GM19193 (cell line): ENCODE measurements at regions not wholly inside any gene's neighbourhood (a gene's known extent, or its start where the extent isn't known, plus 50 kb on each side); places are given as distances from the start of the nearest gene placed in this dataset.

Experiments used
- POLR2A ChIP-seq: IDR thresholded peaks from 4 replicates; pipeline ENCODE4 v1.6.1; 2011; ENCODE audit not compliant: insufficient read depth, insufficient read length; ENCODE audit errors: extremely low read depth

DNA sequence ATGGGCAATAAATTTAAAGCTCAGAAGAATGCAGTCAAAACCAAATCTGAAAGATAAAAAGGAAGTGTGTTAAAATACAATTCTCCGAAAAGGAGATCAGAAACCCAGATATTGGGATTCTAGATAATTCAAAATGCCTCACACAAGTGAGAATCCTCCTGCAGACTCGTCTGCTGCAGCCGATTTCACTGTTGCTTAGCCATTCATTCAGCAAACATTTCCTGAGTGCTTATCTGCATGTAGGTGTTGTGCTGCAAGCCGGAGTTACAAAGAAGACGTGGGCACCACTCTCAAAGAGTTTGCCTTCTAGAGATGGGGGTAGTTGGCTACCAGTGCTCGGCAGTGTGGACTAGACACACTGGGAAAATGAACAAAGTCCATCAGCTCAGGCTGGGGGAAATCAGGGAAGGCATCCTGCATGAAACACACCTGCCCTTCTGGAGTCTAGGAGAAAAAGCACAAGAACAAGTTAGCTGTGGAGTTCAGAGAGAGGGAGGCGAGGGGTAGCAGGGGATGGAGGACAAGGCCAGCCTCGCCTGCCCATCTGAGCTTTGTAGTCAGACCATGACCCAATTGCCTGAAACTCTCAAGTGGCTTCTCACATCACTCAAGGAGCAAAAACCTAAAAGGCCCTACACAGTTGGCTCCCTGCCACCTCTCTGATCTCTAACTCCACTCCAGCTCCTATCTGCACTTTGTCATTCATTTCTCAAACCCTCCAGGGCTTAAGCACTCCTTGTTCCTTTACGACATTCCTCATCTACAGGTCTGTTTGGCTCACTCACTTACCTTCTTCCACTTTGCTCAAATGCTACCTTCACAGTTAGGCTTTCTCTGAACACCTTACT lies 310.0 kb upstream of the DDHD1 start:
- no peak for TF ChIP-seq POLR2A

DNA sequence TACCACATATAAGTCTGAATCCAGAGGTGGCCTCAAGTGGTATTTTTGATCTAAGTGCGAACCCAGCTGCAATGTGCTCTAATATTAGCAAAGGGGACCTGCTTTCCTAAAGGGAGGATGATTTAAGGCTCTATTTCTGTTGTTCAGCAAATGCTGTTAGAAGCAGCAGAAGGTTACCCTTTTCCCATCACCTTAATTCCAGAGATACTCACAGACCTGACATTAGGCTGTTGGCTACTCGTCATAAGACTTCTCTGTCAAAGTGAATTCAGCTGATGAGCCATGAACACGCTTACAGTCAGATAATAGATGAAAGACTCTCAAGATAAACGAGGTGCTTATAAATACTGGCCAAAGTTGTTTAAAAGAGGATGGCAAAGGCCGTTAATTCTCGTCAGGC lies 308.7 kb upstream of the DDHD1 start:
- TF ChIP-seq POLR2A = no peak

DNA sequence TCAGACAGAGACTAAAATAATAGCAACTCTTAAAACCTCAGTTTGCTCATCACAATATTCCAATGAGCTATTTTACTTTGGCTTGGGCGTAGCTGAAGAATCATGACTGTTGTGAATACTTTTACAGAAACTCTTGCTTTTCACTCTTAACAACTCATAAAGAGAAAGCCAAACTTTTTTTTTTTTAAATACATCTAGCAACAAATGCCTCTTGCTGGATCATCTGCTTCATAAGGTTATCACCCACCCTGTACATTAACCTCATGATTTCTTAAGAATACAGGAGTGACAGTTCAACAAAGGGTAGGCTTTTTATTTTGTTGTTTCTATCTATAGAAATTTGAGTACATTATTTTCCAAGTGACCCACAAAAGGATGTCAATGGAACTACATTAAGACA lies 307.4 kb upstream of the DDHD1 start:
- TF ChIP-seq POLR2A = no peak

DNA sequence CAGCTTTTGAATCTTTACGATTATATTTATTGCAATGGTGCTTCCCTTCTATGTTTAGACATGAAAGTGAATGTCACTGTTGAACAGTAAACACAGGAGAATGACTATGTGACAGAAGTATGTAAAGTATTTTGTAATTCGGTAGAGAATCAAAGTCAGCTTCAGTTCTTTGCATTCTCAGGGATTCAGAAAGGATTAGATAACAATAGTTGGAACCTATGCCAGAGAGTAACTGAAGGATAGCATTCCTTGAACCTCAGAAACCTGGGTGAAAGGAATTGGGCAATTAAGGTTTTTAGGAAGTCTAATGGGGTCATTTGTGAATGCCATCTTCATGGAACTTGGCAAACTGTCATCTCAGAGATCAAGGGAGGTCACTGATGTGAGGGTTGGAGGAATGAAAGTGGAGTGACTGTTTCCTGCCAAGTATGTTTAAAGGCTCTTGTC lies 305.3 kb upstream of the DDHD1 start:
- TF ChIP-seq POLR2A = no peak

DNA sequence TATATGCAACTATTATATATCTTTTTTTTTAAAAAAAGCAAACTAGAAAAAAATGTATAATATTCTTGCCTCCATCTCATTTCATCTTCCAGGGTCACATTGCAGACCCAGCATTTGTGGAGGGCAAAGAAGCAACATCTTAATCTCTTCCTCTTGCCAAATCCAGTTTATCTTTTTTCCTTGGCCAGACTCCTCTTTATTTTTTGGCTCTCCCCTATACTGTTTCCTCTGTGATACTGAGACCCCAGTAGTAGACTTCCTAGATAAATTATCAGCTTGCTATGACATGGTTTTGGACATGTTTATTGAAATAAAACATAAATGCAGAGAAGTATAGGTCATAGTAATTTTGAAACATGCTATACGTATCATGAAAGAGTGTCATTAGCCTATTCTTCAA lies 303.8 kb upstream of the DDHD1 start:
- TF ChIP-seq POLR2A = no peak

DNA sequence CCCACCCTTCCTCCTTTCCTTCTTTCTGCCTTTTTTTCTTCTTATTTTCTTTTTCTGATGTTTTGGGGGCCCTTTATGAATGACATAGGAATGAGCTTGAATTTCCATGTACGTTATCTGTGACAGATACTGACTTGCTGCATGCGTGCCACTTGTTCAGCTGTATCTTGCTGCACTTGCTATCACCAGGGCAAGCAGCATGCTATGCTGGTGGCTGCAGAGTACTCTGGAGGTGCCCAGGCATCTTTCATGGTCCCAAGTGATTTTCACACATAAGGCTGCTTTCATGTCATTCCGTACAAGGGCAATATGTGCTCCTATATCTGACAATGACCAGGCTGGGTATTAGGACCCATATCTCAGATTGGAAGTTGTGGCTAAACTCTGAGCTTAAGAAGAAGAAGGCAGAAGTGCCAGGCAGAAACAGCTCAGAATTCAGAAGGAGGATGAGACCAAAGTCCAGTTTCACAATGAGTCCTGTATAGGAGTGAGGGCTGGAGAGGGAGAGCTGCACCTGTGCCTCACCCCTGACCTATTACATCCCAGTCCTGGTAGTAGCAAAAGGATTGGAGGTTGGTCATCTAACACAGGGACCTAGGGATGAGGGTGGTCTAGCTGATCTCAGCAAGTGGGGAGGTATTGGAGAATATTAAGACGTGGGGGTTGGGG lies 299.0 kb upstream of the DDHD1 start:
- no peak for TF ChIP-seq POLR2A

DNA sequence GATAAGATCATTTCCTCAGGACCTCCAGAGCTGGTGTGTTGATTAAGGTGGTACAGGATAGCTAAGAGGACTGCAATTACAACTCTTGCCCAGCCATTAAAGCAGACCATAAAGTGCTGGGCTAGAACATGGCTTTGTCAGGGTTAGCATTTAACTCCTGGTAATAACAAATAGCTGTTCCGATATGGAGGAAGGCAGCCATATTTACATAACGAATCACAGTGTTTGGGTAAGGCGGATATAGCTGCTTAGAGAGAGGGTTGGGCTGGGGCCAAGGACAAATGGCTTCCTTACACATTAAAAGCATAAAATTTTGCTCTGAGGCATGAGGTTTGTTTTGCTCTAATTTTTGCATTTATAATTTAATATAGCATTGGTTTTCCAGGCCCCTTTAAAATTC lies 297.7 kb upstream of the DDHD1 start:
- no peak for TF ChIP-seq POLR2A

DNA sequence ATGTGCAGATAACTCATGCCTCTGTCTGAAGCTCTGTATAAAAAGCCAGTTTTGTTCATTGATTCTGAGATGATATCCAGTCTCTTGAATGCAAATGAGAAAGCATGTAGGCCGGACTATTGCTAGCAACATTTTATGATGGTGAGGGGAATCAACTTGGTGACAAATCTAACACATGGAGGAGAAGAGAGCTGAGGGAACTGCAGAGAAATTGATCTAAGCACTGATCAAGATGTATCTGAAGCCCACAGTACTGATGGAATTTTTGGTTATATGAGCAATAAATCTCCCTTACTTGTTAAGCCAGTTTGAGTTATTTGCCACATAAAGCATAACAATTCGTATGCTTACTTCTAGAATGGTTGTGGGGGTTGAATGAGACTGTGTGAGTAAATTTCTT lies 295.6 kb upstream of the DDHD1 start:
- no peak for TF ChIP-seq POLR2A

DNA sequence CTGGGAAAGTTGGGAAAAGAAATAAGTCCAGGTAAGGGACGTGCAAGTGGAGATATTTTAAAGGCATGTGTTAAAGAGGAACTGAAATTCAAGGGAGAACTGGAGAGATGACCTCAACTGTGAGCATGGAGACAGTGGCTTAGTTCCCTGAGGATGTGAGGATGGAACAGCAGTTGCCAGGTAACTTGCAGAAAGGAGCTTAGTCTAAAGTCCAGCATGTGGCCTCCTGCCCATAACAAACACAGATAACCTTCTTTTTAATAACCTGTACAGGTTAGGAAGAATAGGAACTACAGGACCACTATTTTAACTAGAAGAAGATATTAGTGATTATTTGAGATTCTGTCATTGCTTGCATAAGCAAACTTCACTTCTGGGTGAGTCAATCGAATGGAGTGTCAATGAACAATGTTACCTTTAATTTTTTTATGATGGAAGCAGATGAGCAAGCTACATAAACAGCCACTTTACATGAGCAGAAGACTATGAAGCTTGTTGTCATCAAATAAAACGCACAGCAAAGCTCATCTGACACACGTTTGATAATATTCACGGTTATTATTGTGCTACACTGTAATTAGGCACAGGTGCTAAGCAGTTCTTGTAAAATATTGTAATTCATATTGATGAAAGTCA lies 291.7 kb upstream of the DDHD1 start:
- no peak for TF ChIP-seq POLR2A

DNA sequence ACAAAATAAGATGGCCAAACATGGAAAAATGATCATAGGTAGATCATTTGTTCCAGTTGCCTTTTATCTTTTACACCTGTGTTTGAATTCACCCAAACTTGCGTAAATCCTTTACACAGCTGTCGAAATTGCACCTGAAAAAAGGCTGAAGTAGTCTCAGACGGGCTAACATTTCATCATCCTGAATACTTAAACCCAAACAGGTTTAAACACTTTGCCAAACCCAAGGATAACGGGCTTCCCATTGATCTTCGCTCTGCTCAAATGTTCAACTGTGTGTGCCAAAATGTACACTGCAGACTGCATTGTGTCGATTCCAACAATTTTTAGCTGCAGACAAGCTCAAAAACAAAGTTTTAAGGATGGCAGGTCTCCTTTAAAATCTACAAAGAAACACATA lies 288.7 kb upstream of the DDHD1 start:
- TF ChIP-seq POLR2A = no peak

DNA sequence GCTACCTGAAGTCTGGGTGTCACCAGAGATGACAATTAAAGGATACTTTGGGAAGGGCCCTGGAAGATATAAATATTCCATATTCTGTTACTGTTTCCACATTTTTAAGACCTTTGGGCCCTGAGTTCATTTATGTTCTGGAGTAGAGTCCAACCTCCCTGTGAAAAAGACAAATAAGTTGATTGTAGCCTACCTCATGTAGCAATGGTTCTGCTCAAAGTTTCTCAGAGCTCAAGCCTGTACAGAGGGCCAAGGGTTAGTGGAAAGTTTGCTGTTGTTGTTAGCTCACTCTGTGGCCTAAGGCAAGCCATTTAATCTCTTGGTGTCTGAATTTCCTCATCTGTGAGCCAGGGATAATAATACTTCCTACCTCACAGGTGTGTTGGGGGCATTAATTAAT lies 284.7 kb upstream of the DDHD1 start:
- TF ChIP-seq POLR2A = no peak

DNA sequence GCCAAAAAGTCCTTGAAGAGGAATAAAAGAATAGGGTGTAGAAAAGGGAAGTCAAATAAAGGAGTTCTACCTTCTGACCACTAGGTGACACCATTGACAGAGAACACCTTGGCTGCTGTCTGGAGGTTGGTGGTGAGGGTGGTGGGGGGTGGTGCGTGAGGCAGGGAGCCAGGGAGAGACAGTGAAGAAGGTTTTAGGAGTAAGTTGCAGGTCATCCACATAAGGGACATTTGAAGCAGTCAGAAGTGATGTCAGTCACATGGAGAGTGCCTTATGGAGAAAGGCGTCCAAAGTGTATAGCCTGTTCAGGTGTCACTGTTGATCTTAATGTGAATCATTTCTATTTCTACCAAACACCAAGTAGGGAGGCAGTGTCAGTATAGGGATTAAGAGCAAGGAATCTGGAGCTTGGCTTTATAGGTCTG lies 279.3 kb upstream of the DDHD1 start:
- TF ChIP-seq POLR2A = no peak

DNA sequence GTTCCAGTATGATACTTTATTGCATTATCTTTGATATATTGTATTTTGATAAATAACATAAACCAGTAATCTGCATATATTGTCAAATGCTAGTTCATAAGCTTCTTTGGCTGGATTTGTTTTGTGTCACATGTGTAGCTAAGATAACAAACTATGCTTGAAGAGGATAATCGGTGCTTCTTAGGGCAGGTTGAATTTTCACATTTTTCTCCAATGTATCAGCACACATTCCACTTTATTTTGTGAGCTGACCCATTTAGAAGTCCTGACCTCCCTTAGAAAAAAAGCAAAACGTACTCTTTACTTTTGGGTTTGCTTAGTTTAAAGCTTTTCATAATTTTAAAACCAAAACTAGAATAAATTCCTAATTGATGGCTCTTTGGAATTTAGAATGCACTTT lies 277.7 kb upstream of the DDHD1 start:
- no peak for TF ChIP-seq POLR2A

DNA sequence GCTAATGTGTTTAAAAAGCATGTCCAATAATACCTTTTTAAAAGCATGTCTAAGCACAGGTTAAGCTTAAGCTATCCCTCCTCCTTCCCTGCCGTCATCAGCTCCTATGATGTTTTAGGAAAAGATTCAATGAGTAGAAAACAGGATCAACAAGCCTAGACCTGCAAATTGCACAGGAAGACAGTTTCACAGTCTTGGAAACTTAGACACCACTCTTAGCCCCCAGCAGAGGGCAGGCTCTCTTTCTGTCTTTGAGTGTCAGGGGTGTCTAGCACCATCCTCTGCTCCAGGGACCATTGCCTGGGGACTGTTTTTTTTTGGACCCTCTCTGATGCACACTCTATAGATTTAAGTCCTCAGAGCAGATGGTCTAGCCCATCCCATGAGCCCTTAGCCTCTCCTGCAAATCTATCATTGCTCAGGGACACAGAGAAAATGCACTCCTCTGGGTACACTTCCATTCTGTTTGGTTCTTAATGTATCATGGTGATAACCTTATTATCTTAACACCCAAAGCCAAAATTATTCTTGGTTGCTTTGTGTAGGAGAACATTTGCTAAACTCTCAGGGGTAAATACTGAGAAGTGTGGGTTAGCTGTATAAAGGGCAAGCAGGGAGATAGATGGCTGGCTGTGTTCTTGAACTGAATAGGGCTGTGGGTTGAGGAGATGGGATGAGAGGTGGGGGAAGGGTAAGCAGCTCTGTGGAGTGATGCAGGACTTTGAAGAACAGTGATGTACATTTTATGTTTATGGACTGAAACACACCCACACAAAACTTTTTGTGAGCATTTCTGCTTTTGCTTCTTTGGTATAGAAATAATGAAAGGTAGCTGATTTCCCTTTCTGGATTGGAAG lies 259.9 kb upstream of the DDHD1 start:
- TF ChIP-seq POLR2A = no peak

DNA sequence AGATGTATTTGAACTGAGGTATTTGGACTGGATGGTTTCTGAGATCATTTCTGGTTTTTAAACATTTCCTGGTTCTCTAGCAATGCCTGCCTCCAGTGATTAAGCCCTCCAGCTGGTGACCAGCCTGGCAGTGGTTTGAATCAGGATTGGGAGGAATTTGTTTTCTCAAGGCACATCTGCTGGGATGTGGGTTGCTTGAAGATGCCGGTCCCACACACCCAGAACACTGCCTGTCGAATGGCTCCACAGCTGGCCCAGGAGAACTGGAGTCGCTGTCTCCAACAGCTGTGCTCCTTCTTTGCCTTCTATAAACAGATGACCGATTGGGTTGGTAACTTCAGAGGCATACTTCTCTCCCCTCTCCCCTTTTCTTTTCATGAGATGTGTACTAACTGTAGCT lies 258.0 kb upstream of the DDHD1 start:
- TF ChIP-seq POLR2A = no peak
